BJ (cell line): ENCODE measurements at regions not wholly inside any gene's neighbourhood (a gene's known extent, or its start where the extent isn't known, plus 50 kb on each side); places are given as distances from the start of the nearest gene placed in this dataset. TPM values are rescaled to one million over a fixed set of nuclear protein-coding genes. Genes with fewer than 3 reads are reported as not detected.

Source experiments
- CTCF ChIA-PET: fragments of 350-600 bp; formaldehyde crosslinking; extraction: SDS; loops from one replicate; lab custom pipeline; 2021; ENCODE audit warnings: antibody characterized with exemption, inconsistent platforms; lab: Yijun Ruan, JAX
- POLR2A ChIA-PET: fragments of 300-600 bp; sonication (Branson Sonifier 250); formaldehyde crosslinking; extraction: SDS; loops from one replicate; lab custom pipeline; 2021; ENCODE audit warnings: antibody characterized with exemption; lab: Charles Lee
- DNase-seq: peaks from one replicate; pipeline ENCODE4 v3.0.0-alpha.2; 2011; ENCODE audit warnings: low read depth
- H3K27me3 ChIP-seq: 2 replicates; pipeline ENCODE4 v1.6.0; 2011; ENCODE audit warnings: low read length; ENCODE audit not compliant: control insufficient read depth, insufficient read depth
- H3K36me3 ChIP-seq: 2 replicates; pipeline ENCODE4 v1.5.1; 2011; ENCODE audit warnings: low read length; ENCODE audit not compliant: control insufficient read depth, insufficient read depth
- H3K4me3 ChIP-seq: 2 replicates; pipeline ENCODE4 v1.5.1; 2011; ENCODE audit warnings: low read depth, mild to moderate bottlenecking, control low read depth, low read length
- small RNA-seq: library from RNA; depleted of rRNA; stranded (forward); fragments of <200 nt; gene quantifications from one replicate; pipeline ENCODE3, GENCODE V24; 2012; ENCODE audit warnings: low replicate concordance, low read depth; ENCODE audit not compliant: insufficient read length
- TF ChIP-seq, protein P1 (sequence below): IDR thresholded peaks from 2 replicates; pipeline ENCODE4 v1.5.1; 2011; ENCODE audit warnings: low read depth, mild to moderate bottlenecking, control low read depth, inconsistent platforms, low read length, moderate library complexity; ENCODE audit not compliant: insufficient read depth

DNA sequence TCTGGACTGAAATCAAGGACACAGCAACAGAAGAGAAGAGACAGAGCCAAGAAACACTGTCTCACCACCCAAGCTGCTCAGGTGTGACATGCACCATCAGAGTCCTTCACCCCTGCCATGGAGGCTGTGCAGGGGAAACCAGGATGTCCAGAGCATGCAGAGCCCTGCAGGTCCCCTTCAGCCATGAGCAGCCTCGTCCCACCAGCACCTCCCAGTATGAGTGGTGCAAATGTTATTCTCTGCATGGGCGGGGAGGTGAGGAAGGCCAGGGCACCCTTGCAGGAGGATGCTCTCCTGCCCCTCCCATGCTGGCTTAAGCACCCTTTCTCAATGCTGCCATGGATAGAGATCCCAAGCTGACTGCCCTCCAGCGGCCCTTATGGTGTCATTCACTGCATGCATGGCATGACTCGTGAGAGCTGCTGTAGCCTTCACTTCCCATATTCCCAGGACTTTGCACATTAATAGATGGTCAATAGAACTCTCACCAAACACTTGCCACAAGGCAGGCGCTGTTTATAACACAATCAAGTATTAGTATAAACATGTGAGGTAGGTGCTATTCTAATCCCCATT, 171.0 kb downstream of the ANAPC1 start:
- ChIA-PET POLR2A (no interaction called here), CTCF (interaction anchor here (0.7 to 1.1 kb wide), 2 partner anchors 26 to 596 kb away, joined by 3 read pairs; no protein-coding TSS in a partner anchor)
- no peak overlapping the region for H3K4me3 ChIP-seq
- TF ChIP-seq, protein P1, sequence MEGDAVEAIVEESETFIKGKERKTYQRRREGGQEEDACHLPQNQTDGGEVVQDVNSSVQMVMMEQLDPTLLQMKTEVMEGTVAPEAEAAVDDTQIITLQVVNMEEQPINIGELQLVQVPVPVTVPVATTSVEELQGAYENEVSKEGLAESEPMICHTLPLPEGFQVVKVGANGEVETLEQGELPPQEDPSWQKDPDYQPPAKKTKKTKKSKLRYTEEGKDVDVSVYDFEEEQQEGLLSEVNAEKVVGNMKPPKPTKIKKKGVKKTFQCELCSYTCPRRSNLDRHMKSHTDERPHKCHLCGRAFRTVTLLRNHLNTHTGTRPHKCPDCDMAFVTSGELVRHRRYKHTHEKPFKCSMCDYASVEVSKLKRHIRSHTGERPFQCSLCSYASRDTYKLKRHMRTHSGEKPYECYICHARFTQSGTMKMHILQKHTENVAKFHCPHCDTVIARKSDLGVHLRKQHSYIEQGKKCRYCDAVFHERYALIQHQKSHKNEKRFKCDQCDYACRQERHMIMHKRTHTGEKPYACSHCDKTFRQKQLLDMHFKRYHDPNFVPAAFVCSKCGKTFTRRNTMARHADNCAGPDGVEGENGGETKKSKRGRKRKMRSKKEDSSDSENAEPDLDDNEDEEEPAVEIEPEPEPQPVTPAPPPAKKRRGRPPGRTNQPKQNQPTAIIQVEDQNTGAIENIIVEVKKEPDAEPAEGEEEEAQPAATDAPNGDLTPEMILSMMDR, result no peak
- peaks cover 6% of the 10 kb centered on the region for H3K27me3 ChIP-seq
- H3K36me3 ChIP-seq, result no peaks in the 10 kb centered on the region
- no peak for DNase-seq

GRCh38 chr2:111715987-111716904, 167.7 kb downstream of the ANAPC1 start:
- ChIA-PET POLR2A (no interaction called here), CTCF (interaction anchor here (0.6 kb wide), 1 partner anchor 167 kb away, joined by 3 read pairs; no protein-coding TSS in a partner anchor)
- Histone ChIP-seq H3K27me3 (peaks cover 6% of the 10 kb centered on the region), H3K4me3 (no peak overlapping the region), H3K36me3 (no peaks in the 10 kb centered on the region)
- TF ChIP-seq, protein P1, result no peak
- no peak for DNase-seq

GRCh38 chr2:111716905-111717775, 166.9 kb downstream of the ANAPC1 start:
- no peaks in the 10 kb centered on the region for H3K36me3 ChIP-seq
- ChIA-PET CTCF (interaction anchor here (0.6 kb wide), 1 partner anchor 166 kb away, joined by 3 read pairs; no protein-coding TSS in a partner anchor), POLR2A (no interaction called here)
- DNase-seq, result no peak
- peaks cover 4% of the 10 kb centered on the region for H3K27me3 ChIP-seq
- no peak overlapping the region for H3K4me3 ChIP-seq
- TF ChIP-seq, protein P1, result no peak

Small RNAs in the stretch of these regions (small RNA-seq; reads per million reads assigned to genes)
- not detected for gene MIR4435-2
